OCI-LY7 (cell line): ENCODE measurements at regions not wholly inside any gene's neighbourhood (a gene's known extent, or its start where the extent isn't known, plus 50 kb on each side); places are given as distances from the start of the nearest gene placed in this dataset.
"Not testable (repeated sequence)": the region's sequence is repeated elsewhere in the genome, so short reads cannot be mapped to it uniquely, and the experiment has no call there.

Source experiments
- BruUV-seq: library from RNA; stranded (reverse); fragments of 400-500 nt; replicated peaks from 2 replicates; lab custom pipeline; 2021; lab: Mats Ljungman, UMichigan
- CTCF ChIA-PET: fragments of 300-600 bp; sonication (Branson Sonifier 250); formaldehyde crosslinking; loops from one replicate; lab custom pipeline; 2022; ENCODE audit warnings: antibody characterized with exemption; ENCODE audit not compliant: unreplicated experiment; lab: Charles Lee
- POLR2A ChIA-PET: fragments of 300-600 bp; sonication (Branson Sonifier 250); formaldehyde crosslinking; loops from one replicate; lab custom pipeline; 2022; ENCODE audit warnings: antibody characterized with exemption; lab: Charles Lee
- DNase-seq: peaks from one replicate; pipeline ENCODE4 v3.0.0-alpha.2; 2015; ENCODE audit warnings: low spot score
- H2AFZ ChIP-seq: fragments of 200-600 bp; sonication (generic), shearing (Covaris generic); 2 replicates; pipeline ENCODE4 v1.6.1; 2014; ENCODE audit warnings: mild to moderate bottlenecking, antibody characterized with exemption, low read length, moderate library complexity
- H3K27ac ChIP-seq: fragments of 200-600 bp; sonication (generic); 2 replicates; pipeline ENCODE4 v1.5.1; 2014; ENCODE audit warnings: mixed run types, low read depth, mild to moderate bottlenecking, moderate library complexity, low read length, inconsistent platforms; ENCODE audit not compliant: poor library complexity, severe bottlenecking
- H3K36me3 ChIP-seq: fragments of 200-600 bp; sonication (generic); 2 replicates; pipeline ENCODE4 v1.6.1; 2014; ENCODE audit warnings: mild to moderate bottlenecking, antibody characterized with exemption, low read length, moderate library complexity, mixed read lengths; ENCODE audit not compliant: insufficient read depth
- H3K4me1 ChIP-seq: fragments of 200-600 bp; sonication (generic); 2 replicates; pipeline ENCODE4 v1.5.1; 2014; ENCODE audit warnings: mild to moderate bottlenecking, low read length; ENCODE audit not compliant: insufficient read depth, poor library complexity, severe bottlenecking
- H3K4me2 ChIP-seq: fragments of 200-600 bp; sonication (generic); 2 replicates; pipeline ENCODE4 v1.6.1; 2014; ENCODE audit warnings: mild to moderate bottlenecking, low read length
- H3K4me3 ChIP-seq: fragments of 200-600 bp; sonication (generic); 2 replicates; pipeline ENCODE4 v1.5.1; 2014; ENCODE audit warnings: mild to moderate bottlenecking, low read depth, low read length; ENCODE audit not compliant: poor library complexity, severe bottlenecking
- H3K79me2 ChIP-seq: fragments of 200-600 bp; sonication (generic); 2 replicates; pipeline ENCODE4 v1.6.1; 2016; ENCODE audit warnings: low read depth, mild to moderate bottlenecking, low read length, moderate library complexity, mixed read lengths; ENCODE audit not compliant: insufficient read depth
- H3K9me2 ChIP-seq: fragments of 200-600 bp; sonication (generic); 2 replicates; pipeline ENCODE4 v1.6.1; 2016; ENCODE audit warnings: mild to moderate bottlenecking, low read length, mixed read lengths; ENCODE audit not compliant: insufficient read depth
- H3K9me3 ChIP-seq: fragments of 200-600 bp; sonication (generic); 2 replicates; pipeline ENCODE4 v1.6.1; 2014; ENCODE audit warnings: mild to moderate bottlenecking, mixed run types, low read length, mixed read lengths
- H4K20me1 ChIP-seq: fragments of 200-600 bp; sonication (generic); 2 replicates; pipeline ENCODE4 v1.6.1; 2014; ENCODE audit warnings: mild to moderate bottlenecking, antibody characterized with exemption, low read length, moderate library complexity, mixed read lengths; ENCODE audit not compliant: insufficient read depth
- CTCF ChIP-seq: fragments of 200-600 bp; sonication (generic); conservative IDR thresholded peaks from 2 replicates; pipeline ENCODE4 v1.5.1; 2014; ENCODE audit warnings: mild to moderate bottlenecking, antibody characterized with exemption, low read length, moderate library complexity, mixed read lengths
- EZH2phosphoT487 ChIP-seq: fragments of 200-600 bp; sonication (generic); IDR thresholded peaks from 2 replicates; pipeline ENCODE4 v1.6.1; 2018; ENCODE audit warnings: low read depth, borderline replicate concordance, mild to moderate bottlenecking, mixed run types, antibody characterized with exemption, low read length, moderate library complexity, mixed read lengths
- intact Hi-C: fragments of 100-400 bp; cut with micrococcal nuclease; formaldehyde crosslinking; loops from one replicate; pipeline ENCODE4 v1.10.0; 2022; ENCODE audit not compliant: unreplicated experiment

- DNase-seq: peak; percentile 67
- no peaks in the 10 kb centered on the region for H3K9me2 ChIP-seq
- no peaks in the 10 kb centered on the region for H3K79me2 ChIP-seq
- H3K4me1 ChIP-seq: no peaks in the 10 kb centered on the region
- no peaks in the 10 kb centered on the region for H3K36me3 ChIP-seq
- BruUV-seq: no TSS peak
- peak overlapping the region; percentile 39 for H2AFZ ChIP-seq
- intact Hi-C loops: loop anchor here (2.0 to 10.0 kb wide), 3 partner anchors 219 to 585 kb away; no protein-coding TSS in a partner anchor
- no peaks in the 10 kb centered on the region for H4K20me1 ChIP-seq
- TF ChIP-seq EZH2phosphoT487 (no peak), CTCF (peak; percentile 87)
- no peak overlapping the region for H3K27ac ChIP-seq
- H3K4me2 ChIP-seq: peak overlapping the region; percentile 13; the same call in 1 of the 2 replicates
- CTCF ChIA-PET: no interaction called here
- no peak overlapping the region for H3K4me3 ChIP-seq
- POLR2A ChIA-PET: no interaction called here
- H3K9me3 ChIP-seq: no peaks in the 10 kb centered on the region
Observed at GRCh38 chr17:68759343-68760140, 158.4 kb upstream of the FAM20A start.

- no peak overlapping the region for H3K4me2 ChIP-seq
Observed at GRCh38 chr17:68759002-68759342, 157.8 kb upstream of the FAM20A start.

GRCh38 chr17:68757866-68758757 is 156.9 kb upstream of the FAM20A start:
- H3K9me3 ChIP-seq, POLR2A ChIA-PET, H3K9me2 ChIP-seq, CTCF ChIA-PET, intact Hi-C loops, DNase-seq, H3K4me3 ChIP-seq, H3K4me1 ChIP-seq, H3K27ac ChIP-seq, H2AFZ ChIP-seq, H4K20me1 ChIP-seq, H3K4me2 ChIP-seq, H3K36me3 ChIP-seq, BruUV-seq, H3K79me2 ChIP-seq: not testable (repeated sequence)

More at GRCh38 chr17:68759002-68759342, 157.8 kb upstream of the FAM20A start:
- no peak for TF ChIP-seq CTCF
- no peak for TF ChIP-seq EZH2phosphoT487
- ChIA-PET POLR2A (no interaction called here), CTCF (no interaction called here)
- no TSS peak for BruUV-seq
- H3K36me3 ChIP-seq: no peaks in the 10 kb centered on the region
- no peaks in the 10 kb centered on the region for H3K9me2 ChIP-seq
- no peak for DNase-seq
- intact Hi-C loops: no loop called here
- H2AFZ ChIP-seq: peak overlapping the region; percentile 39; the same call in 1 of the 2 replicates
- no peak overlapping the region for H3K27ac ChIP-seq
- H3K9me3 ChIP-seq: no peaks in the 10 kb centered on the region
- H3K79me2 ChIP-seq: no peaks in the 10 kb centered on the region
- no peak overlapping the region for H3K4me3 ChIP-seq
- no peaks in the 10 kb centered on the region for H3K4me1 ChIP-seq
- no peaks in the 10 kb centered on the region for H4K20me1 ChIP-seq
